Fibroblast of gingiva (primary cell): ENCODE measurements at regions not wholly inside any gene's neighbourhood (a gene's known extent, or its start where the extent isn't known, plus 50 kb on each side); places are given as distances from the start of the nearest gene placed in this dataset.
"Not testable (repeated sequence)": the region's sequence is repeated elsewhere in the genome, so short reads cannot be mapped to it uniquely, and the experiment has no call there.

Experiments
- DNase-seq: peaks from one replicate; pipeline ENCODE4 v3.0.0-alpha.2; 2011; ENCODE audit warnings: low read depth

- DNase-seq = no peak
Observed at GRCh38 chr6:56904068-56904467, 50.8 kb upstream of the BEND6 start.

- peak; percentile 56 for DNase-seq
Observed at GRCh38 chr6:56902641-56903464, 52.1 kb upstream of the BEND6 start.

GRCh38 chr6:56900784-56901183 lies 54.1 kb upstream of the BEND6 start:
- no peak for DNase-seq

GRCh38 chr6:56899753-56900152 lies 55.2 kb upstream of the BEND6 start:
- DNase-seq = no peak

- peak; percentile 95 for DNase-seq
Observed at GRCh38 chr6:56899311-56899710, 55.6 kb upstream of the BEND6 start.

GRCh38 chr6:56897789-56898529 lies 56.9 kb upstream of the BEND6 start:
- DNase-seq = no peak

GRCh38 chr6:56891754-56892153 lies 63.2 kb upstream of the BEND6 start:
- DNase-seq = peak; percentile 17

- peak; percentile 88 for DNase-seq
Observed at GRCh38 chr6:56890683-56891429, 64.1 kb upstream of the BEND6 start.

- DNase-seq = peak; percentile 43
Observed at GRCh38 chr6:56890066-56890465, 64.8 kb upstream of the BEND6 start.

- peak; percentile 36 for DNase-seq
Observed at GRCh38 chr6:56889492-56889891, 65.4 kb upstream of the BEND6 start.

- DNase-seq = no peak
Observed at GRCh38 chr6:56888687-56889086, 66.2 kb upstream of the BEND6 start.

- DNase-seq = no peak
Observed at GRCh38 chr6:56887086-56887485, 67.8 kb upstream of the BEND6 start.

GRCh38 chr6:56877922-56878321 lies 77.0 kb upstream of the BEND6 start:
- no peak for DNase-seq

- no peak for DNase-seq
Observed at GRCh38 chr6:56875961-56876360, 78.9 kb upstream of the BEND6 start.

- no peak for DNase-seq
Observed at GRCh38 chr6:56875523-56875922, 79.4 kb upstream of the BEND6 start.

- no peak for DNase-seq
Observed at GRCh38 chr6:56874328-56874727, 80.6 kb upstream of the BEND6 start.

- DNase-seq = not testable (repeated sequence)
Observed at GRCh38 chr6:56870053-56870452, 84.9 kb upstream of the BEND6 start.

- no peak for DNase-seq
Observed at GRCh38 chr6:56869346-56869745, 85.6 kb upstream of the BEND6 start.

- DNase-seq = peak; percentile 84
Observed at GRCh38 chr6:56868687-56869086, 86.2 kb upstream of the BEND6 start.

GRCh38 chr6:56866917-56867522 lies 87.9 kb upstream of the BEND6 start:
- DNase-seq = peak; percentile 53

GRCh38 chr6:56865081-56865875 lies 89.6 kb upstream of the BEND6 start:
- DNase-seq = no peak
